ENCODE measurements at regions not wholly inside any gene's neighbourhood (a gene's known extent, or its start where the extent isn't known, plus 50 kb on each side); places are given as distances from the start of the nearest gene placed in this dataset.

- TF ChIP-seq PATZ1 (CRISPR knock-in tag; IDR thresholded peaks at IDR 0.05; ENCODE audit: borderline replicate concordance) = no peak
- TF ChIP-seq, protein P1, sequence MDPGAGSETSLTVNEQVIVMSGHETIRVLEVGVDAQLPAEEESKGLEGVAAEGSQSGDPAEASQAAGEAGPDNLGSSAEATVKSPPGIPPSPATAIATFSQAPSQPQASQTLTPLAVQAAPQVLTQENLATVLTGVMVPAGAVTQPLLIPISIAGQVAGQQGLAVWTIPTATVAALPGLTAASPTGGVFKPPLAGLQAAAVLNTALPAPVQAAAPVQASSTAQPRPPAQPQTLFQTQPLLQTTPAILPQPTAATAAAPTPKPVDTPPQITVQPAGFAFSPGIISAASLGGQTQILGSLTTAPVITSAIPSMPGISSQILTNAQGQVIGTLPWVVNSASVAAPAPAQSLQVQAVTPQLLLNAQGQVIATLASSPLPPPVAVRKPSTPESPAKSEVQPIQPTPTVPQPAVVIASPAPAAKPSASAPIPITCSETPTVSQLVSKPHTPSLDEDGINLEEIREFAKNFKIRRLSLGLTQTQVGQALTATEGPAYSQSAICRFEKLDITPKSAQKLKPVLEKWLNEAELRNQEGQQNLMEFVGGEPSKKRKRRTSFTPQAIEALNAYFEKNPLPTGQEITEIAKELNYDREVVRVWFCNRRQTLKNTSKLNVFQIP (CRISPR knock-in tag; IDR thresholded peaks at IDR 0.05; ENCODE audit: borderline replicate concordance, low read depth) = no peak
- no peak for TF ChIP-seq ISL1 (CRISPR knock-in tag; IDR thresholded peaks at IDR 0.05)
- no peak for TF ChIP-seq BACH2 (CRISPR knock-in tag; IDR thresholded peaks at IDR 0.05; ENCODE audit: borderline replicate concordance)
- no peak for TF ChIP-seq ZNF70 (CRISPR knock-in tag; IDR thresholded peaks at IDR 0.05)
- no peak for TF ChIP-seq OSR1 (CRISPR knock-in tag; IDR thresholded peaks at IDR 0.05)
- TF ChIP-seq, protein P2, sequence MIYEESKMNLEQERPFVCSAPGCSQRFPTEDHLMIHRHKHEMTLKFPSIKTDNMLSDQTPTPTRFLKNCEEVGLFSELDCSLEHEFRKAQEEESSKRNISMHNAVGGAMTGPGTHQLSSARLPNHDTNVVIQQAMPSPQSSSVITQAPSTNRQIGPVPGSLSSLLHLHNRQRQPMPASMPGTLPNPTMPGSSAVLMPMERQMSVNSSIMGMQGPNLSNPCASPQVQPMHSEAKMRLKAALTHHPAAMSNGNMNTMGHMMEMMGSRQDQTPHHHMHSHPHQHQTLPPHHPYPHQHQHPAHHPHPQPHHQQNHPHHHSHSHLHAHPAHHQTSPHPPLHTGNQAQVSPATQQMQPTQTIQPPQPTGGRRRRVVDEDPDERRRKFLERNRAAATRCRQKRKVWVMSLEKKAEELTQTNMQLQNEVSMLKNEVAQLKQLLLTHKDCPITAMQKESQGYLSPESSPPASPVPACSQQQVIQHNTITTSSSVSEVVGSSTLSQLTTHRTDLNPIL (CRISPR knock-in tag; IDR thresholded peaks at IDR 0.05; ENCODE audit: low read depth) = no peak
- no peak for TF ChIP-seq ZNF565 (CRISPR knock-in tag; conservative IDR thresholded peaks at IDR 0.05; ENCODE audit: low read depth)
- no peak for TF ChIP-seq TOX (CRISPR knock-in tag; IDR thresholded peaks at IDR 0.05; ENCODE audit: borderline replicate concordance)
- TF ChIP-seq, protein P3, sequence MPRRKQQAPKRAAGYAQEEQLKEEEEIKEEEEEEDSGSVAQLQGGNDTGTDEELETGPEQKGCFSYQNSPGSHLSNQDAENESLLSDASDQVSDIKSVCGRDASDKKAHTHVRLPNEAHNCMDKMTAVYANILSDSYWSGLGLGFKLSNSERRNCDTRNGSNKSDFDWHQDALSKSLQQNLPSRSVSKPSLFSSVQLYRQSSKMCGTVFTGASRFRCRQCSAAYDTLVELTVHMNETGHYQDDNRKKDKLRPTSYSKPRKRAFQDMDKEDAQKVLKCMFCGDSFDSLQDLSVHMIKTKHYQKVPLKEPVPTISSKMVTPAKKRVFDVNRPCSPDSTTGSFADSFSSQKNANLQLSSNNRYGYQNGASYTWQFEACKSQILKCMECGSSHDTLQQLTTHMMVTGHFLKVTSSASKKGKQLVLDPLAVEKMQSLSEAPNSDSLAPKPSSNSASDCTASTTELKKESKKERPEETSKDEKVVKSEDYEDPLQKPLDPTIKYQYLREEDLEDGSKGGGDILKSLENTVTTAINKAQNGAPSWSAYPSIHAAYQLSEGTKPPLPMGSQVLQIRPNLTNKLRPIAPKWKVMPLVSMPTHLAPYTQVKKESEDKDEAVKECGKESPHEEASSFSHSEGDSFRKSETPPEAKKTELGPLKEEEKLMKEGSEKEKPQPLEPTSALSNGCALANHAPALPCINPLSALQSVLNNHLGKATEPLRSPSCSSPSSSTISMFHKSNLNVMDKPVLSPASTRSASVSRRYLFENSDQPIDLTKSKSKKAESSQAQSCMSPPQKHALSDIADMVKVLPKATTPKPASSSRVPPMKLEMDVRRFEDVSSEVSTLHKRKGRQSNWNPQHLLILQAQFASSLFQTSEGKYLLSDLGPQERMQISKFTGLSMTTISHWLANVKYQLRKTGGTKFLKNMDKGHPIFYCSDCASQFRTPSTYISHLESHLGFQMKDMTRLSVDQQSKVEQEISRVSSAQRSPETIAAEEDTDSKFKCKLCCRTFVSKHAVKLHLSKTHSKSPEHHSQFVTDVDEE (CRISPR knock-in tag; IDR thresholded peaks at IDR 0.05) = no peak
- TF ChIP-seq ZC3H10 (CRISPR knock-in tag; IDR thresholded peaks at IDR 0.05) = no peak
- TF ChIP-seq ZNF8 (CRISPR knock-in tag; IDR thresholded peaks at IDR 0.05) = no peak
- no peak for ATAC-seq
Observed at GRCh38 chr14:38758661-38759060, 344.4 kb downstream of the SEC23A start.

DNA sequence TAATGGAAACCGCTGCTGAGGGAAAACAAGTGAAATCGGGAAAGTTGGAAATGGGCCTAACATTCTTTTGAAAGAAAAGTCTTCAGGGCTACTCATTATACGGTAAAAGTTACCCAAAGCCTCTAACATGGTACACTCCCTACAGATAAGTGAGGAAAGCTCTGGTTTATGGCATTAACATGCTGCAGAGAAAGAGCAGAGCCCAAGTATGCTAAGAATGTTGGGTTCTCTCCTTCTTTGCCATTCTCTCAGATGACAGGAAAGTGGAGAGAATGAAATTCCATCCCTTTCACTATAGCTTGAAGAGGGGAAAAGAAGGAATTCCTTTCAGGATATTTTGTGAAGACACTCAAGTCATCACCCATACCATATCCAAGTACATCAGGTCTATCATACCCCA, 348.0 kb downstream of the SEC23A start:
- no peak for ATAC-seq
- TF ChIP-seq TCF4 (CRISPR knock-in tag; IDR thresholded peaks at IDR 0.05; ENCODE audit: borderline replicate concordance) = no peak
- TF ChIP-seq ZC3H10 (CRISPR knock-in tag; IDR thresholded peaks at IDR 0.05) = no peak
- no peak for TF ChIP-seq PATZ1 (CRISPR knock-in tag; IDR thresholded peaks at IDR 0.05; ENCODE audit: borderline replicate concordance)
- TF ChIP-seq, protein P1 (CRISPR knock-in tag; IDR thresholded peaks at IDR 0.05; ENCODE audit: borderline replicate concordance, low read depth) = no peak
- TF ChIP-seq SNAI2 (CRISPR knock-in tag; IDR thresholded peaks at IDR 0.05) = no peak
- TF ChIP-seq PPARA (CRISPR knock-in tag; IDR thresholded peaks at IDR 0.05; ENCODE audit: borderline replicate concordance) = no peak
- TF ChIP-seq, protein P2 (CRISPR knock-in tag; IDR thresholded peaks at IDR 0.05; ENCODE audit: low read depth) = no peak
- TF ChIP-seq CSDC2 (CRISPR knock-in tag; IDR thresholded peaks at IDR 0.05) = no peak
- no peak for TF ChIP-seq ZNF8 (CRISPR knock-in tag; IDR thresholded peaks at IDR 0.05)

Measured in SK-N-SH treated with all-trans-retinoic acid at 6 μM for 48 hours (cell line).